Activated T-cell treated with anti-CD3 and anti-CD28 coated beads, Interleukin-2, amount 50 U/mL, for 72 hours (primary cell): ENCODE measurements at regions not wholly inside any gene's neighbourhood (a gene's known extent, or its start where the extent isn't known, plus 50 kb on each side); places are given as distances from the start of the nearest gene placed in this dataset.

Experiments used
- ATAC-seq, 2 donors: fragments of 150-1000 bp; cut with Tn5 transposase; replicated peaks in 1 of 2; 2 replicates each; pipeline ENCODE4 v1.10.0; 2021; ENCODE audit warnings: moderate library complexity in 2 of 2, mild to moderate bottlenecking in 1 of 2
- DNase-seq, 2 donors: peaks; one replicate each; pipeline ENCODE4 v3.0.0; 2021 to 2022; ENCODE audit warnings: mixed read lengths in 1 of 2
- H3K27ac Mint-ChIP-seq: one replicate; pipeline ENCODE4 v1.8.0; 2022; ENCODE audit warnings: mild to moderate bottlenecking, moderate library complexity, mixed read lengths
- H3K27me3 Mint-ChIP-seq: one replicate; pipeline ENCODE4 v1.8.0; 2022; ENCODE audit warnings: low read depth, mixed read lengths
- H3K36me3 Mint-ChIP-seq, 2 donors: one replicate each; pipeline ENCODE4 v1.8.0; 2022; ENCODE audit warnings: mixed read lengths in 2 of 2, mild to moderate bottlenecking in 1 of 2; ENCODE audit not compliant: insufficient read depth in 2 of 2
- H3K4me1 Mint-ChIP-seq: one replicate; pipeline ENCODE4 v1.8.0; 2022; ENCODE audit warnings: low read depth, mixed read lengths
- H3K4me3 Mint-ChIP-seq, 2 donors: one replicate each; pipeline ENCODE4 v1.8.0; 2022; ENCODE audit warnings: mild to moderate bottlenecking in 2 of 2, mixed read lengths in 2 of 2, moderate library complexity in 2 of 2
- H3K9me3 Mint-ChIP-seq, 2 donors: one replicate each; pipeline ENCODE4 v1.8.0; 2022; ENCODE audit warnings: mixed read lengths in 2 of 2

GRCh38 chr21:16590186-16590585 lies 860.4 kb downstream of the USP25 start:
- Mint-ChIP-seq H3K4me1 (no peaks in the 10 kb centered on the region), H3K36me3 (no peaks in the 10 kb centered on the region), H3K27me3 (no peaks in the 10 kb centered on the region), H3K27ac (no peak overlapping the region), H3K9me3 (no peaks in the 10 kb centered on the region), H3K4me3 (no peak overlapping the region)
- ATAC-seq (no peak), DNase-seq (no peak)

GRCh38 chr21:16590641-16591292 lies 861.0 kb downstream of the USP25 start:
- Mint-ChIP-seq H3K27ac (no peak overlapping the region), H3K27me3 (no peaks in the 10 kb centered on the region), H3K4me1 (no peaks in the 10 kb centered on the region), H3K9me3 (no peaks in the 10 kb centered on the region), H3K36me3 (no peaks in the 10 kb centered on the region), H3K4me3 (no peak overlapping the region)
- DNase-seq (no peak), ATAC-seq (no peak)

- Mint-ChIP-seq H3K9me3 (peaks cover 4% of the 10 kb centered on the region in 2 donors), H3K27me3 (no peaks in the 10 kb centered on the region), H3K4me1 (no peaks in the 10 kb centered on the region), H3K27ac (no peak overlapping the region), H3K36me3 (peaks cover 0 to 1% of the 10 kb centered on the region in 2 donors), H3K4me3 (no peak overlapping the region)
- no peak for ATAC-seq
- no peak for DNase-seq
These were observed 862.6 kb downstream of the USP25 start for GRCh38 chr21:16592381-16592780.

GRCh38 chr21:16594191-16594590 lies 864.4 kb downstream of the USP25 start:
- Mint-ChIP-seq H3K27me3 (no peaks in the 10 kb centered on the region), H3K27ac (no peak overlapping the region), H3K4me1 (no peaks in the 10 kb centered on the region), H3K4me3 (no peak overlapping the region), H3K9me3 (peaks cover 4 to 6% of the 10 kb centered on the region in 2 donors), H3K36me3 (peaks cover 0 to 1% of the 10 kb centered on the region in 2 donors)
- DNase-seq (no peak), ATAC-seq (no peak)

GRCh38 chr21:16596369-16596768 lies 866.6 kb downstream of the USP25 start:
- DNase-seq: no peak
- peaks cover 4 to 7% of the 10 kb centered on the region in 2 donors for H3K9me3 Mint-ChIP-seq
- no peaks in the 10 kb centered on the region for H3K27me3 Mint-ChIP-seq
- H3K36me3 Mint-ChIP-seq: peaks cover 0 to 1% of the 10 kb centered on the region in 2 donors
- no peak for ATAC-seq
- no peaks in the 10 kb centered on the region for H3K4me1 Mint-ChIP-seq
- H3K4me3 Mint-ChIP-seq: no peak overlapping the region
- no peak overlapping the region for H3K27ac Mint-ChIP-seq

- Mint-ChIP-seq H3K27ac (no peak overlapping the region), H3K27me3 (no peaks in the 10 kb centered on the region), H3K36me3 (peaks cover 0 to 1% of the 10 kb centered on the region in 2 donors), H3K4me1 (no peaks in the 10 kb centered on the region), H3K9me3 (peaks cover 4 to 7% of the 10 kb centered on the region in 2 donors), H3K4me3 (no peak overlapping the region)
- ATAC-seq (no peak), DNase-seq (no peak)
These were observed 868.0 kb downstream of the USP25 start for GRCh38 chr21:16597753-16598152.

GRCh38 chr21:16605597-16605996 lies 875.8 kb downstream of the USP25 start:
- no peak for ATAC-seq
- H3K27ac Mint-ChIP-seq: no peak overlapping the region
- H3K9me3 Mint-ChIP-seq: peaks cover 3 to 4% of the 10 kb centered on the region in 2 donors
- H3K4me1 Mint-ChIP-seq: no peaks in the 10 kb centered on the region
- no peaks in the 10 kb centered on the region for H3K36me3 Mint-ChIP-seq
- no peak overlapping the region for H3K4me3 Mint-ChIP-seq
- no peaks in the 10 kb centered on the region for H3K27me3 Mint-ChIP-seq
- DNase-seq: no peak

- H3K27me3 Mint-ChIP-seq: no peaks in the 10 kb centered on the region
- DNase-seq (no peak), ATAC-seq (no peak)
- no peaks in the 10 kb centered on the region for H3K4me1 Mint-ChIP-seq
- H3K9me3 Mint-ChIP-seq: peaks cover 3 to 4% of the 10 kb centered on the region in 2 donors
- no peak overlapping the region for H3K4me3 Mint-ChIP-seq
- H3K27ac Mint-ChIP-seq: no peak overlapping the region
- H3K36me3 Mint-ChIP-seq: no peaks in the 10 kb centered on the region
These were observed 876.5 kb downstream of the USP25 start for GRCh38 chr21:16606271-16606670.

- no peak overlapping the region for H3K4me3 Mint-ChIP-seq
- H3K27me3 Mint-ChIP-seq: no peaks in the 10 kb centered on the region
- H3K4me1 Mint-ChIP-seq: no peaks in the 10 kb centered on the region
- peaks cover 3 to 4% of the 10 kb centered on the region in 2 donors for H3K9me3 Mint-ChIP-seq
- no peak for DNase-seq
- no peaks in the 10 kb centered on the region for H3K36me3 Mint-ChIP-seq
- no peak overlapping the region for H3K27ac Mint-ChIP-seq
- no peak for ATAC-seq
These were observed 878.5 kb downstream of the USP25 start for GRCh38 chr21:16608209-16608830.

- DNase-seq (no peak), ATAC-seq (no peak)
- no peak overlapping the region for H3K4me3 Mint-ChIP-seq
- H3K9me3 Mint-ChIP-seq: peaks cover 3 to 5% of the 10 kb centered on the region in 2 donors
- no peaks in the 10 kb centered on the region for H3K4me1 Mint-ChIP-seq
- no peak overlapping the region for H3K27ac Mint-ChIP-seq
- no peaks in the 10 kb centered on the region for H3K27me3 Mint-ChIP-seq
- peaks cover 0 to 2% of the 10 kb centered on the region in 2 donors for H3K36me3 Mint-ChIP-seq
These were observed 889.5 kb downstream of the USP25 start for GRCh38 chr21:16619281-16619680.

- H3K4me1 Mint-ChIP-seq: no peaks in the 10 kb centered on the region
- DNase-seq (no peak), ATAC-seq (no peak)
- H3K27me3 Mint-ChIP-seq: no peaks in the 10 kb centered on the region
- H3K36me3 Mint-ChIP-seq: peaks cover 0 to 2% of the 10 kb centered on the region in 2 donors
- H3K27ac Mint-ChIP-seq: no peak overlapping the region
- no peak overlapping the region for H3K4me3 Mint-ChIP-seq
- peaks cover 3 to 5% of the 10 kb centered on the region in 2 donors for H3K9me3 Mint-ChIP-seq
These were observed 891.1 kb downstream of the USP25 start for GRCh38 chr21:16620786-16621320.

GRCh38 chr21:16624479-16625118 lies 888.2 kb upstream of the CXADR start:
- Mint-ChIP-seq H3K9me3 (peaks cover 2 to 3% of the 10 kb centered on the region in 2 donors), H3K36me3 (no peaks in the 10 kb centered on the region), H3K27ac (no peak overlapping the region), H3K4me3 (no peak overlapping the region), H3K4me1 (no peaks in the 10 kb centered on the region), H3K27me3 (no peaks in the 10 kb centered on the region)
- no peak for DNase-seq
- no peak for ATAC-seq

GRCh38 chr21:16625491-16625890 lies 887.4 kb upstream of the CXADR start:
- H3K9me3 Mint-ChIP-seq: peaks cover 0 to 1% of the 10 kb centered on the region in 2 donors
- no peaks in the 10 kb centered on the region for H3K36me3 Mint-ChIP-seq
- DNase-seq (no peak), ATAC-seq (no peak)
- no peak overlapping the region for H3K27ac Mint-ChIP-seq
- no peak overlapping the region for H3K4me3 Mint-ChIP-seq
- H3K4me1 Mint-ChIP-seq: no peaks in the 10 kb centered on the region
- H3K27me3 Mint-ChIP-seq: no peaks in the 10 kb centered on the region
